Stomach (tissue), 4 donors: ENCODE measurements at regions not wholly inside any gene's neighbourhood (a gene's known extent, or its start where the extent isn't known, plus 50 kb on each side); places are given as distances from the start of the nearest gene placed in this dataset.

Experiments
- EP300 ChIP-seq: sonication (generic); formaldehyde crosslinking; IDR thresholded peaks from one replicate; pipeline ENCODE4 v1.6.1; 2017; ENCODE audit warnings: antibody characterized with exemption
- POLR2A ChIP-seq, 4 donors: fragments of 450-650 bp; IDR thresholded peaks; one replicate each; pipeline ENCODE4 v1.6.1; 2016; ENCODE audit warnings: antibody characterized with exemption in 4 of 4, control low read depth in 2 of 4, mild to moderate bottlenecking in 1 of 4, moderate library complexity in 1 of 4
- TF ChIP-seq, protein P1 (sequence below), 7 experiments: fragments of 450-650 bp in 4 of 7; fragments of 200-600 bp in 3 of 7; sonication (generic) in 3 of 7; IDR thresholded peaks; one replicate each; pipeline ENCODE4 v1.5.1; 2016 to 2019; ENCODE audit warnings: antibody characterized with exemption in 7 of 7, control low read depth in 2 of 7, mild to moderate bottlenecking in 1 of 7

DNA sequence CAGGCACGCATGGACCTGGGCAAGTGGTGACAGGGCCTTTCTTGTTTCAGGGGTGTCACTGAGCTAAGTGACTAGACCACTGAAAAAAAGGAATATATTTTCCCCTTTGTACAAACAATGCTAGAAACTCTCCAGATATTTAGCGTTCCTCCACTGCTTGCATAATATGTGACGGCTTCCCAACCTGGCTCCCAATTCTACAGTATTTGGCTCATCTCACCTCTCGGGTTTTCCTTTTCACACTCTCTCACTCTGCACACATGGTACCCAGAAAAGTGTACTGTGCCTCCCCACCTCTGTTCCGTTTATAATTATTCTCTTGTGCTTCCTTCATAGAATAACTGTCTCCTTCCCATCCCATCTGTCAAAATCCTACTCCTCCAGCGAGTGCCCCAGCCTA is 140.5 kb upstream of the KLHL25 start:
- TF ChIP-seq, protein P1, sequence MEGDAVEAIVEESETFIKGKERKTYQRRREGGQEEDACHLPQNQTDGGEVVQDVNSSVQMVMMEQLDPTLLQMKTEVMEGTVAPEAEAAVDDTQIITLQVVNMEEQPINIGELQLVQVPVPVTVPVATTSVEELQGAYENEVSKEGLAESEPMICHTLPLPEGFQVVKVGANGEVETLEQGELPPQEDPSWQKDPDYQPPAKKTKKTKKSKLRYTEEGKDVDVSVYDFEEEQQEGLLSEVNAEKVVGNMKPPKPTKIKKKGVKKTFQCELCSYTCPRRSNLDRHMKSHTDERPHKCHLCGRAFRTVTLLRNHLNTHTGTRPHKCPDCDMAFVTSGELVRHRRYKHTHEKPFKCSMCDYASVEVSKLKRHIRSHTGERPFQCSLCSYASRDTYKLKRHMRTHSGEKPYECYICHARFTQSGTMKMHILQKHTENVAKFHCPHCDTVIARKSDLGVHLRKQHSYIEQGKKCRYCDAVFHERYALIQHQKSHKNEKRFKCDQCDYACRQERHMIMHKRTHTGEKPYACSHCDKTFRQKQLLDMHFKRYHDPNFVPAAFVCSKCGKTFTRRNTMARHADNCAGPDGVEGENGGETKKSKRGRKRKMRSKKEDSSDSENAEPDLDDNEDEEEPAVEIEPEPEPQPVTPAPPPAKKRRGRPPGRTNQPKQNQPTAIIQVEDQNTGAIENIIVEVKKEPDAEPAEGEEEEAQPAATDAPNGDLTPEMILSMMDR (IDR thresholded peaks at IDR 0.05), result no peak
- TF ChIP-seq POLR2A (IDR thresholded peaks at IDR 0.05), result no peak
- TF ChIP-seq EP300, result no peak
